ENCODE measurements at regions not wholly inside any gene's neighbourhood (a gene's known extent, or its start where the extent isn't known, plus 50 kb on each side); places are given as distances from the start of the nearest gene placed in this dataset.
"Not testable (repeated sequence)": the region's sequence is repeated elsewhere in the genome, so short reads cannot be mapped to it uniquely, and the experiment has no call there.

DNA sequence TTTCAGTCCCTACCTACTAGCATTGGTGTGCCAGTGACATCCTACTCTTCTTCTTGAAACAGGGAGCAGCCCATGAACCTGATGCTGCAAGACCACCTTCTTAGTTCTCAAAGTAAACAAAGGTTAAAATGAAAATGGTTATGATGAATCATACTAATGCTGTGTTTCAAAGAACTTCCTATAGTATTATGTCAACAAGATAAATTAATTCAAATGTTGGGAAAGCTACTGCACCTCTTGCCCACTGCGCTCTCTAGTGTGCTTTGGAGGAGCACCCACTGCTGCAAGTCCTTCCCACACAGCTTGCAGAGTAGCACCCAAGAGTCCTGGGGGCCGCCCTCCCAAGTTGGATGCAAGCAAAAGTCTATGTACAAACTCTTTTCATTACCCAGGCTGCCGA lies 81.1 kb downstream of the CD200R1L start:
- no peak for DNase-seq

DNA sequence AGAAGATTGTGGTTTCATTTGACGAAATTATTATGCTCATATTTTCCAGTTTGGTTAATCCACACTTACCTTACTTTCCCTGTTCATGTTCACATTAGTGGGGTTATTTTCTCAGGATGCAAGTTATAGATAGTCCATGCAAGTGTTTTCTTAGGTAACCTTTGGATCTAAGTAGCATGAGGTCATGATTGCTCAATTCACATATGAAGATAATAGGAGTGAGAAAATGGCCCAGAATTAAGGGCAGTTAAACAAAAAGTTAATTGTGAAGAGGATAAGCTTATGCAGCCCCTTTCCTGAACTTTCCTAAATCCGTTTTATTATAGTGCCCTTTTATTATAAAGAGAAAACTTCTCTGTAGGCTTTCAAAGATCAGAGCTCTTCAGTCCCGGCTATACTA lies 83.4 kb downstream of the CD200R1L start:
- no peak for DNase-seq

DNA sequence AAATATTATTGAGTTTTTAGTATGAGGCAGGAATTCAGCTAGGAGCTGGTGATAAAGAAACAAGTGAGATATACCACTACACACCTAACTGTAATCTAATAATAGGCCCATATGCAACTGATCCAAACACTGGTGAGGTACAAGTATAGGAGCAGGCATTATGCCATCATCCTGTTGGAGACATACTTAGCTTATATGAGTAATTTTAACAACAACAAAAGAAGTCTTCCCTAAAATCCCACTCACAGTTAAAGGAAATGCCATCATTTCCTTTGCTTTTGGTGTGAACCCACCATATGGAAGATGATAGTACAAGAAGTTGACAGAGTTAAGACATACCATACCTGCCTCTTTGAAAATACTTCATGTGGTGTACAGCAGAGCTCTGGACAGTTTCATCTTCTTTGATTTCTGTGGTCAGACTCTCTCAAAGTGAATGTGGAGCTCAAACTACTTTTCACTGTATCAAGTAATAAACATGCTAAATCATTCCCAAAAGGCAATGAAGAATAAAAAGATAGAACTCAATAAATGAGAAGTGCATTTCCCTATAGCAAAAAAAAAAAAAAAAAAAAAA lies 85.5 kb downstream of the CD200R1L start:
- DNase-seq, result no peak

DNA sequence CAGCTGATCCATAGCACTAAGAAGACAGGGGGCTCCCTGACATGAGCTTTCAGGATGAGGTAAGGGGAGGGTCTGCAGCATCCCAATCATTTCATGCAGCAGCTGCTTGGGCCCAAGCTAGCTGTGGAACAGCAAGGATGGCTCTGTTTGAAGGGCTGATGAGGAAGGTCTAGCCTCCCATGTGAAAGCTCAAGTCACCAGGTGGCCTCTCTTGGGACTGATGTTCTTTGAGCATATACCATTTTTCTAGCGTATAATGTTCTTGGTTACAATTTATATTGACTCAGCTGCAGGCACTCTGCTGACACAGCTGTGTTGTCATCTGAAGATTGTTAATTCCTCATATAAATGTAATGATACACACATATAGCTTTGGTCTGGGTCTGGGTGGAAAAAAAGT lies 87.0 kb downstream of the CD200R1L start:
- DNase-seq, result no peak

DNA sequence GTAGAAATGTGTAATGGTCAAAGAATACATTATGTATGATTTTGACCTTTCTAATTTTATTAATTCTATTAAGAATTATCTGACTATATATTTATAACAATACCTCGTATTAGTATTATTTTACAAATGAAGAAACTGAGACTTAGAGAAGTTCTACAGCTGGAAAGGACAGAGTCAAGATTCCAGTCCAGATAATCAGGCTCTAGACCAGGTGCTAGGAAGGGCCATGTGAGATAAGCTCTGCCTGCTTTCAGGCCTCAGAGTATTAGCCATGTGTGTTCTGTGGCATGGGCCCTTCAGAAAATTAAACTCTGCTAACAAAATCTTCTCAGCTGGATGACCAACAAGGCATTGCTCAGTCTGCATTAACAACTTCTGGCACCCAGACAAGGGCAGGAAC lies 87.5 kb downstream of the CD200R1L start:
- DNase-seq, result no peak

DNA sequence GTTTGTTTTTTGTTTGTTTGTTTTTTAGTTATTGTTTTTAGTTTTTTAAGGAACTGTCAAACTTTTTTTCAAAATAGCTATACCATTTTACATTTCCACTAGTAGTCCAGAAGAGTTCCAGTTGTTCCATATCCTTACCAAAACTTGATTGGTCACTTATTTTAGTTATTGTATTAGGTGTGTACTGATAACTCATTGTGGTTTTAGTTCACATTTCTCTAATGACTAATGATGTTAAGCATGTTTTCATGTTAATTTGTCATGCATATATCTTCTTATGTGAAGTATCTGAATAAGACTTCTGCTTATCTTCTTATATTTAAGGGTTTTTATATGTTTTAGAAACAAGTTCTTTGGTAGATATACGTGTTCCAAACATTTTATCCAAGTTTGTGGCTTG lies 89.5 kb downstream of the CD200R1L start:
- DNase-seq, result no peak

DNA sequence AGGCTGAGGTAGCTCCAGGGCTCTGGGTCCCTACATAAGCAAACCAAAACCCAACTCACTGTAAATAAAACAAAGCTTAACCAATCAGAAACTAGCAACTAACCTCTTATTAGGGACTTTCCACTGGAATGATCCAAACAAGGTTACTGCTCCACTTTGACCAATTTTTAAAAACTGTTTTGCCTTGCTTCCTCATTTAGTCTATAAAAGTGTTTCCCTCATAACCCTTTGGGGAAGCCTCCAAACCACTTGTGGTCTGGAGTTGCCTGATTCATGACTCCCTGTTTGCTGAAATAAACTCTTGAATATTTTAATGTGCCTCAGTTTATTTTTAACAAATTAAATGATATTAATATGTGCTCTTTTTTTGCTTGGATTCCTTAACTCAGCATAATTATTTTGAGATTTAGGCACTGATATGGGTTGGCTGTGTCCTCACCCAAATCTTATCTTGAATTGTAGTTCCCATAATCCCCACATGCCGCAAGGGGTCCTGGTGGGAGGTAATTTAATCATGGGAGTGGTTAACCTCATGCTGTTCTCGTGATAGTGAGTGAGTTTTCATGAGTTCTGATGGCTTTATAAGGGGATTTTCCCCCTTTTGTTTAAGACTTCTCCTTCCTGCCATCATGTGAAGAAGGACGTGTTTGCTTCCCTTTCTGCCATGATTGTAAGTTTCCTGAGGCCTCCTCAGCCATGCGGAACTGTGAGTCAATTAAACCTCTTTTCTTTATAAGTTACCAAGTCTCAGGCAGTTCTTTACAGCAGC lies 90.6 kb downstream of the CD200R1L start:
- DNase-seq, result no peak

DNA sequence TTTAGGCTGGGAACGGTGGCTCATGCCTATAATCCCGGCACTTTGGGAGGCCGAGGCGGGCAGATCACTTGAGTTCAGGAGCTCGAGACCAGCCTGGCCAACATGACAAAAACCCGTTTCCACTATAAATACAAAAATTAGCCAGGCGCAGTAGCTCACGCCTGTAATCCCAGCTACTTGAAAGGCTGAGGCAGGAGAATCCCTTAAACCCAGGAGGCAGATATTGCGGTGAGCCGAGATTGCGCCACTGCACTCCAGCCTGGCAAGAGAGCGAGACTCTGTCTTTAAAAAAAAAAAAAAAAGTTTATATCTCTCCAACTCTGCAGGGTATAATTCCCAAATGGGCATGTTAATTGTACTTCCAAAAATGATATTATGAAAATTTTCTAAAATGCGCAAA lies 91.6 kb downstream of the CD200R1L start:
- DNase-seq, result not testable (repeated sequence)

DNA sequence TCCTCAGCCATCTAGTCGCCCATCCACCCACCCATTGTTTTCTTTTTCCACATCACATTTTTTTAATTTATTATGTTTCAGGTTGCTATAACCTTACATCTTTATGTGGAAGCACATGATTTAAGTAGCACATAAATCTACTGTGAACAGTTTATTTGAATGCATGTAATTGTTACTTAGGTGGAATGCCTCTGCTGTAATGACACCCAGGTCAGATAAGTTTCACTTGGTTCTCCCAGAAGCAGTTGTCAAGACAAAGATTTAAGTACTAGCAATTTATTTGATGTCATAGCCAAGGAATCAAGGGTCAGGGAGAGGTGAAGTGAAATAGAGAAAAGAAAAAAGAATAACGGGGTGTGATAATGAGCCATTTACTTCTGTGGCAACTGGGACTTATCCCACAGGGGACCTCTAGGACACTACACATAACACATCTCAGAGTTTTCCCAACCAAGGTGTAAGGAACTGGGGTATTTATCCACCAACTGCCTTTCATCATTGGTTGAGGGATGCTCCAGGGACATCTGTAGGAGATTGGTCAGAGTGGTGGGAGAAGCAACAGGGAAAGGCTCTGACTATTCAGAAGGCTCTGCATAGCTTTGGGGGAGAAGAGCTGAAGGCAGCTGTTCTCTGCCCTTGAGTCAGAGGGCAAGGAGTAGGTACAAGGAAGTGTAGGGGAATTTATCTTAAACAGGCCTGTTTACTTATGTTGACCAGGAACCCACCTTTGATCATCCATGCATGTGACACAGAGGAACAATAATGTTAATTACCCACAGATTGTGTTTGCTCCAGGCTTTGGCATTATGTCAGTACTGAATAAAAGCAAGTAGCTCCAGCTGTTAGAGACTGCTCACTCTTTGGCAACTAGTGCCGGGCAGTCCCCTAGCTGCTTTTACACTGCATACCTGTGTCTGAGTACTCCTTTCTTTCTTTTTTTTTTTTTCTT lies 94.8 kb downstream of the CD200R1L start:
- no peak for DNase-seq

DNA sequence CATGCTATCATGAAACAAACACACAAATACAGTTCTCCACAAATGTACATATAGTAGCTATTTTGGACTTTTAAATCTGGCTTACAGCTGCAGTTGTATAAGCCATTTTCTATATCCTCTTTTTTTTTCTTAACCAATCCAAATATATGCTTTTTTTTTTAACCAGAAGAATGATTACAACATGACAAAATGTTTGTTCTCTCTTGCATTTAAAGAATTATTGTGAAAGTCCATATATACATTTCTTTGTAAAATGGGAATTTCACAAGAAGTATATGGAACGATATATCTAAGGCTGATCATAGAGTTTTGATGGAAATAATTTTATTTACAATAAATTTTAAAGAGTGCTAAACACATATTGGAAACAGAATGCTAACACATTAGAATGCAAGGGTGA lies 95.6 kb downstream of the CD200R1L start:
- DNase-seq, result no peak

DNA sequence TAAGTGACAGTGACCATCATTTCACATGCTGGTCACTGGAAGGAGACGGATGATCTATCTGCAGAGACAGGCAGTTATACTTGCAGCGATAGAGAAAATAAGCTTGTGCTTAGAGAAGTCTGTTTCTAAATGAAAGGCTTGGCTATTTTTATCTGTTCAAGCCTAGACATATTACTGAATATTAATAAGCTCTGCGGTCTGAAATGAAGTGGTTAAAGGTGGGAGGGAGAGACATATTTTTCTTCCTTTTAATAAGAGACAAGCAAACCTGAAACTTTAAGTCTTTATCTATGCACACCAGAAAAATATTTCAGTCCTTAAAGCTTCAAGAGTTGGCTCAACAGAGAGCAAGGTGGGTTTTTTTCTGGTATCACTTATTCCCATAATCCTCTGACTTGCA lies 99.0 kb downstream of the CD200R1L start:
- no peak for DNase-seq

DNA sequence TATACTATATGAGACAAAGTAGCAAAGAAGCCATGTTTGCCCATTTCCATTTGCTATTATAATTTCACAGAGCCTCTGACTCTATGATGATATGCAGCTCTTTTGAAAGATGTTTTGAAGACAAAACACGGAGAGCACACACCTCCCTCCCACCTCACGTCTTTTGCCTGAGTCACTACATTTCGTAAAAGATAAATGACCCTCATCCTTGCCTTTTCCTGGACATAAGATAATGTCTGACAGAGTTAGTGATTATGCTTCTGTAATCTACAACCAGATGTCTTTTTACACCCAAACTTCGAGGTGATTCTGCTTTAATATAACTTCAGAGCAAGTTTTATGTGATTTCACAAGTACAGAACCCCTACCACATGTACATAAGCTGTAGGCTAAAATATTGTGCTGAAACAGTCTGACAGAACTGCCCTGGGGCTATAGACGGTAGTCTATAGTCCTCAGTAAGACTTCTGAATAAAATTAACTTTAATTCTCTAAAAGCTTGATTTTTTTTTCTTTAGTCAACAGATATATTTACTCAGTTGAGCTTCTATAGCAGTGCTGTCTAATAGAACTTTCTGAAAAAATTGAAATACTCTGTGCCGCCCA lies 99.9 kb downstream of the CD200R1L start:
- no peak for DNase-seq

DNA sequence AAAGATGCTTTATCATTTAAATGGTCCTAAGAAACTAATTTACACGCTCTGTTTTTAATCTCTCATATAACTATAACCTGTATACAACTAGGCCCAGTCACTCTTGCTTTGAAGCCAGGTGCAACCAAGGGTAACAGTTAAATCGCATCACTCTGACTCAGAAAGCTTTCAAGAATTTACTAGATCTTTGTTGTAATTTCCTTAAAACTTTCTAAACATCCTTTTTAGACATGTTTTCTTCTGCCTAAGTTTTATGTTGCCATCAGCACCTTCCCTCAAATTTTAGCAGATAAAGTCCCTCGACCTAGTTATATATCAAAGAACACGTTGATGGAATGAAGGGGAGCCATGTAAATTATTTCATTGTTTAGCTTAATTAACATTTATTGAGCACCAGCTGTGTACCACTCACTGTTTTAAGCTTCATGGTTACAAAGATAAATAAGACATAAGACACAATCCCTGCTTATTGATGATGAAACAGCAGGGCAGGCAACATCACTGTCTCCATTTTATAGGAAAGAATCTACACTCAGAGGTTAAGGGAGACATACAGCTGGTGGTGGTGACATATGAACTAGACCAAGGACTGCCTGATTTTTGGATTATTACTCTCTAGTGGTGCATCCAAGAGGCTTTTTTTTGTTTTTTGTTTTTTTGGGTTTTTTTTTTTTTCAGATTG lies 101.0 kb downstream of the CD200R1L start:
- no peak for DNase-seq

DNA sequence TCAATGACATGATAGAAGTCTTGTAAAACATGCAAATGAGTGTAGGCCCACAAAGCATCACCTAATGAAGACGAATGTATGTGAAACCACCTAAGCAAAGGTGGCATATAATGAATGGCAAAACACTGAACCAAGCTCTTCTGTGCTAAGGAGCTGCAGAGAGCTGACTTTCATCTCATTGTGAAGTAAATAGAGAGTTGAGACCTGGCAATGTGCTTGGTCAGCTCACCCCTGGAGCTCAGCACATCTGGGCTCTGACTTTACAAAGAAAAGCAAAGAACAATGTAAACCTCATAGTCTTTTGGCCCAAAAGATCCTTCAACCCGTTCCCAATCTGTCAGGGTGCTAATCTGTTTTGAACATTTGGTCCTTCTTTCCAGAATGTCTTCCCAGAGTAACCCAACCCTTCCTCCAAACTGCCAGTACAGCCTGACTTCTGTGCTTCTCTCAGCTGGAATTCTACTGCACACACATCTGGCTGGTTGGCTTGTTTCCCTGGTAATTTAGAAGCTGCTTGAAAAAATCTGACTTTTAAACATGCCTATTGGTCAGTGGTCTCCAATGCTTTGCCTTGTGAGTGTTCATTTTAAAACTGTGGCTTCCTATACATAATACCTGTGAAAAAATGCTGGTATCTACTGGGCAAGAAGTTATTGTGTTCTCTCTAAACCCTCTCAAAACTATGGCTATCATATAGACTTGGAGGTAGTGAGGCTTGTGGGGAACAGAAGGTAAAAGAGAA lies 101.7 kb downstream of the CD200R1L start:
- no peak for DNase-seq

DNA sequence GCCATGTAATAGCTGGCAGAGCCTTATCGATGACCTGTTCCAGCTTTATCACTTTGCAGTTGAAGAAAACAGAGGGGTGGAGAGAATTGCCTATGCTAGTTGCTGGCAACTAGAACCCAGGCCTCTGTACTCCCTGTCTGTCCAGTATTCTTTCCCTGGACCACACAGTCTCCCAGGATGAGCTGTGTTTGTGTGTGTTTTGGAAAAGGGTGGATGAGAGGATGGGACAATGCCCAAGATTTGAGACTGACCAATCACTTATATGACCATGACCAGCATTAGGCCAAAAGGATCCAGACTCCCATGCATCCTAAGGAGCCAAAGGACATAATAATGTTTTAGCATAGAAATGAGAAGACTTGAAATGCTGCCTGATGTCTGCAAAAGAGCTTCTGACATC lies 102.6 kb downstream of the CD200R1L start:
- DNase-seq, result no peak

DNA sequence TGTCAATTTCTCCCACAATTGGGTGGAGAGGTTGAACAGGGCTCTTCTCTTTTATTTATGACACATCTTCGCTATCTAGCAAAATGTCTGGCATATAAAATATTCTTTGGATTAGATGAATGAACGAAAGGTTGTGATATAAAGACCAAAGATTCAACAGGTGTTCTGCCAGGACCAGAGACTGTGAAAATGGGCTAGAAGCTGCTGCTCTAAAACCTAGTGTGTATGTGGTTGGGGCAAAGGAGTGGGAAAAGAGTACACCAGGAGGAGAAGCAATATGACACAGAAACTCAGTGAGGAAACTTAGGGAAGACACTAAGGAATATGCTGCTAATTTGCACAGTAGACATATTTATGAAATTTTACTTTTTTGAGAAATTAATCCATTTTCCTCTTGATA lies 102.0 kb upstream of the CCDC80 start:
- no peak for DNase-seq

DNA sequence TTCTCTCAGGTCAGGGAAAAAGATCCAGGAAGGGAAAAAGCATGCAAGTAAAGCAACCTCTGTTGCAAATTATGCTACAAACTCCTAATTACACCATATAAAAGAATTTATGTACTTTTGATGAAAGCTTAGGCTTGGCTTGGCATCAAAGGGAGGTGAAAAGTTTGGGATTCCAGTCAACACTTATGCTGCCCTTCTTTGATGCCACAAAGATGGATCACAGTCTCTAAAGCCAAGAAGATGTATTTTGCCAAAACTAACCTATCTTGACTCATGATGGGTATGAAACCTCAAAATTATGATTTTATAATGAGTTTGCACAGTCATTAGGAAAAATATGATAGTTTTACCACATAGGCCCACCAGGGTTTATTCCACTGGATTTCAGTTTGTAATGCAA lies 101.0 kb upstream of the CCDC80 start:
- no peak for DNase-seq

DNA sequence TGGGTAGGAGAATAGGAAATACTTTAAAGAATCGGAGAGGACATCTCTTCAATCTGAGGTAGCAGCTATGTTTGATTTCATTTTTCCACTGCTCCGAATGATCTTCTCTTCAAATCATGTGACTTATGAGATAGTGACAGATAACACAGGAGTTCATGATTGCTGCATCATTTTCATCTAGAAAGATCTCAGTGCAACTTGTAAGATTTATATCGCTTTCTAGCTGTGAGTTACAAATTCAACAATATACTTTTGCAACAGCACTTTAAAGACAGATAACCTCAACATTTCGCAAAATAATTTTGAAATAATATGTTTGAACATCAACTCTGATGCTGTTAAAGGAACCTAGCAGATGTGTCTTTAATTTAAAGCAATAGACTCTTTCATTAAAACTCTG lies 99.9 kb upstream of the CCDC80 start:
- DNase-seq, result no peak

DNA sequence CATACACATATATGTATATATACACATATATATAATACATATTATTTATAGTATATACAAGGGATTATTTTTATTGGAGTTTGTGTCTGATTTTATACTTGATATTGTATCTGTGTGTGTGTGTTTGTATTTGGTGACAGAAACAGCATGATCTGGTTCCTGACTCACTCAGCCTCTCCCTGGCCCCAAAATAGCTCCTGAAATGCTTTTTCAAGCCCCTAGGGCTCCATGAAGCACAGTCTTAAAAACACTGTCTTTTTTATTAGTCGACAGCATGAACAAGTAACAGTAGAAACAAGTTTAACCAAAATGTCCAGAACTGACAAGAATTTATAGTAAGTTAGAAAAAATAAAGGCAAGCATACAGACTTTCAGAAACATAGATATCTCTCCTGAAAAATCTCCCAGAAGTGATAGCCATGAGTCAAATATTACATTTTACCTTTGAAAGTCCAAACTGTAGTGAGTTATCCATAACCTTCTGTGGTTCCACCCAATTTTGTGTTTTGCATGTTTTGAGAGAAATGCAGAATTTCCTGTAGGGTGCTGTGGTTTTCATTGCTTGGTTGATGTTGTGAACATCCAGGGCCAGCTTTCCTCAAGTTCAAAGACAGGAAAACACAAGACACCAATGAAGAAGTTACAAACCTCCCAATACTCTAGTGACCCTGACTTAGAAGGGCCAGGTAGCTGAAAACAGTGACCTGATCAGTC lies 98.5 kb upstream of the CCDC80 start:
- no peak for DNase-seq

DNA sequence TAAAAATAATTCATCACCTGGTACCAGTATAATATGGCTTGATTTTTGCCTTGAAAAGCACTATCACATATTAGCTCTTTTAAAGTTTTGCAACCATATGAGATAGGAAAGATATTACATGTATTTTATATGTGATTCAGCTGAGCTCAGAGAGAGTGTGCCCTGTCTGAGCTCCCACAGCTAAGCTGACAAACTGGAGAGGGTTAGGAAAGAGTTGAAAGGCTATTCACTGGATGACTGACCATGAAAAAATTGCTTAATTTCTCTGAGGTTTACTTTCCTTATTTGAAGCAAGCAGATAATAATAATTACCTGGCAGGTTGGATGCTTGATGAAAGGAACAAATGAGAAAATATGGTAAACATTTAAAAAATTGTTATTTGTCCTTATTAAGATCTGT lies 97.4 kb upstream of the CCDC80 start:
- DNase-seq, result no peak

DNA sequence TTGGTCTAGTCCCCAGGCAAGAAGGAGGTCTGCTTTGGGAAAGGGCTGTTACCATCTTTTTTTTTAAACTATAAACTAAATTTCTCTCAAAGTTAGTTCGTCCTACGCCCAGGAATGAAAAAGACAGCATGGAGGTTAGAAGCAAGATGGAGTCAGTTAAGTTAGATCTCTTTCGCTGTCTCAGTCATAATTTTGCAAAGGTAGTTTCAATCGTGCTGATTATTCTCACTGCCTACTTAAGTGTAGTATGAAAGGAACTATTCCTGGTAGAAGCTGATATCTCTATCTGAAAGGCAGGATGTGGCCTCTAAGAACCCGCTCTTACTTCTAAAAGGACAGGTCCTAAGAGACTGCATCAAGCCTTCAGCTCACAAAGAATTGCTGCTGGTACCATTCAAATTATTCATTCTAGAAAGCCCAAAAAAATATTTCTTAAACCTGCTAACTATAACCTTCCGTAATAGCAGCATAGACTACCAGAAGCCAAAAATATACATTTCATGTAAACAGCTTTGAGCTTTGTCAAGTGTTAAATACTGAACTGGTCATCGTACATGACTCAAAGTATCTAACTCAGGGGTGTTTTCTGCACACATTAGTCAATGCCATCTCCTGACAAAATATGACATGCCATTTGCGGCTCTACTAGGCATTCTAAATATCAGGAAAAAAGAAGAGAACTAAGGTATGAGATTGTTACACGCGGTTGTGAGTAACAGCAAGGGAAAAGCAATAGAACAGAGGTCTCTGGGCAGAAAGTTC lies 96.0 kb upstream of the CCDC80 start:
- DNase-seq, result no peak

All from DMS 273 treated with DMSO at 0.1 percent for 48 hours (cell line).